NCI-H2196 (cell line): ENCODE measurements at regions not wholly inside any gene's neighbourhood (a gene's known extent, or its start where the extent isn't known, plus 50 kb on each side); places are given as distances from the start of the nearest gene placed in this dataset.

Experiments used
- DNase-seq: peaks from one replicate; lab custom pipeline; 2025; ENCODE audit not compliant: unreplicated experiment; lab: John Stamatoyannopoulos, UW

GRCh38 chr2:163370169-163370886, 365.5 kb downstream of the FIGN start:
- DNase-seq = no peak

GRCh38 chr2:163369111-163369510, 366.7 kb downstream of the FIGN start:
- DNase-seq = no peak

- no peak for DNase-seq
These were observed 367.2 kb downstream of the FIGN start for GRCh38 chr2:163368655-163369054.

- DNase-seq = no peak
These were observed 367.8 kb downstream of the FIGN start for GRCh38 chr2:163367825-163368582.

GRCh38 chr2:163364736-163365135, 371.1 kb downstream of the FIGN start:
- DNase-seq = no peak

GRCh38 chr2:163353551-163353950, 382.3 kb downstream of the FIGN start:
- DNase-seq = no peak

GRCh38 chr2:163351966-163352365, 383.8 kb downstream of the FIGN start:
- DNase-seq = no peak

GRCh38 chr2:163351143-163351542, 384.7 kb downstream of the FIGN start:
- DNase-seq = no peak

GRCh38 chr2:163348857-163349380, 386.9 kb downstream of the FIGN start:
- no peak for DNase-seq

GRCh38 chr2:163347982-163348856, 387.6 kb downstream of the FIGN start:
- DNase-seq = no peak

GRCh38 chr2:163345795-163346573, 389.8 kb downstream of the FIGN start:
- DNase-seq = peak; percentile 78

GRCh38 chr2:163343316-163343715, 392.5 kb downstream of the FIGN start:
- DNase-seq = no peak

- no peak for DNase-seq
These were observed 394.4 kb downstream of the FIGN start for GRCh38 chr2:163341426-163341825.

- DNase-seq = no peak
These were observed 397.5 kb downstream of the FIGN start for GRCh38 chr2:163338270-163338669.

GRCh38 chr2:163324677-163325076, 411.1 kb downstream of the FIGN start:
- no peak for DNase-seq

- no peak for DNase-seq
These were observed 416.8 kb downstream of the FIGN start for GRCh38 chr2:163319006-163319405.

GRCh38 chr2:163314712-163315111, 421.1 kb downstream of the FIGN start:
- DNase-seq = no peak

- no peak for DNase-seq
These were observed 423.1 kb downstream of the FIGN start for GRCh38 chr2:163312713-163313112.

- DNase-seq = no peak
These were observed 429.2 kb downstream of the FIGN start for GRCh38 chr2:163306647-163307046.

GRCh38 chr2:163302141-163302540, 433.7 kb downstream of the FIGN start:
- DNase-seq = no peak

- no peak for DNase-seq
These were observed 444.0 kb downstream of the FIGN start for GRCh38 chr2:163291790-163292189.
